ENCODE measurements at regions not wholly inside any gene's neighbourhood (a gene's known extent, or its start where the extent isn't known, plus 50 kb on each side); places are given as distances from the start of the nearest gene placed in this dataset.

- no peak for DNase-seq (ENCODE audit: low read depth, low spot score)
Observed at GRCh38 chr10:4129866-4130477, 345.0 kb upstream of the KLF6 start.

GRCh38 chr10:4127518-4128315 is 342.7 kb upstream of the KLF6 start:
- DNase-seq (ENCODE audit: low read depth, low spot score), result peak; percentile 70

GRCh38 chr10:4125776-4126175 is 340.8 kb upstream of the KLF6 start:
- no peak for DNase-seq (ENCODE audit: low read depth, low spot score)

GRCh38 chr10:4121502-4122380 is 336.7 kb upstream of the KLF6 start:
- no peak for DNase-seq (ENCODE audit: low read depth, low spot score)

- no peak for DNase-seq (ENCODE audit: low read depth, low spot score)
Observed at GRCh38 chr10:4120096-4120853, 335.3 kb upstream of the KLF6 start.

GRCh38 chr10:4119107-4119506 is 334.1 kb upstream of the KLF6 start:
- no peak for DNase-seq (ENCODE audit: low read depth, low spot score)

- DNase-seq (ENCODE audit: low read depth, low spot score), result no peak
Observed at GRCh38 chr10:4117604-4118003, 332.6 kb upstream of the KLF6 start.

GRCh38 chr10:4111643-4112042 is 326.6 kb upstream of the KLF6 start:
- no peak for DNase-seq (ENCODE audit: low read depth, low spot score)

GRCh38 chr10:4109469-4109868 is 324.5 kb upstream of the KLF6 start:
- DNase-seq (ENCODE audit: low read depth, low spot score), result no peak

GRCh38 chr10:4108693-4109092 is 323.7 kb upstream of the KLF6 start:
- no peak for DNase-seq (ENCODE audit: low read depth, low spot score)

- DNase-seq (ENCODE audit: low read depth, low spot score), result no peak
Observed at GRCh38 chr10:4107285-4107851, 322.4 kb upstream of the KLF6 start.

- DNase-seq (ENCODE audit: low read depth, low spot score), result no peak
Observed at GRCh38 chr10:4103603-4104002, 318.6 kb upstream of the KLF6 start.

- no peak for DNase-seq (ENCODE audit: low read depth, low spot score)
Observed at GRCh38 chr10:4102802-4103344, 317.9 kb upstream of the KLF6 start.

GRCh38 chr10:4101918-4102654 is 317.1 kb upstream of the KLF6 start:
- no peak for DNase-seq (ENCODE audit: low read depth, low spot score)

- DNase-seq (ENCODE audit: low read depth, low spot score), result no peak
Observed at GRCh38 chr10:4100380-4100779, 315.4 kb upstream of the KLF6 start.

- no peak for DNase-seq (ENCODE audit: low read depth, low spot score)
Observed at GRCh38 chr10:4099202-4099601, 314.2 kb upstream of the KLF6 start.

- no peak for DNase-seq (ENCODE audit: low read depth, low spot score)
Observed at GRCh38 chr10:4095166-4095917, 310.3 kb upstream of the KLF6 start.

GRCh38 chr10:4094751-4095150 is 309.7 kb upstream of the KLF6 start:
- DNase-seq (ENCODE audit: low read depth, low spot score), result no peak

GRCh38 chr10:4093438-4093837 is 308.4 kb upstream of the KLF6 start:
- DNase-seq (ENCODE audit: low read depth, low spot score), result no peak

All from pulmonary artery endothelial cell (primary cell).